ENCODE measurements at regions not wholly inside any gene's neighbourhood (a gene's known extent, or its start where the extent isn't known, plus 50 kb on each side); places are given as distances from the start of the nearest gene placed in this dataset.

DNA sequence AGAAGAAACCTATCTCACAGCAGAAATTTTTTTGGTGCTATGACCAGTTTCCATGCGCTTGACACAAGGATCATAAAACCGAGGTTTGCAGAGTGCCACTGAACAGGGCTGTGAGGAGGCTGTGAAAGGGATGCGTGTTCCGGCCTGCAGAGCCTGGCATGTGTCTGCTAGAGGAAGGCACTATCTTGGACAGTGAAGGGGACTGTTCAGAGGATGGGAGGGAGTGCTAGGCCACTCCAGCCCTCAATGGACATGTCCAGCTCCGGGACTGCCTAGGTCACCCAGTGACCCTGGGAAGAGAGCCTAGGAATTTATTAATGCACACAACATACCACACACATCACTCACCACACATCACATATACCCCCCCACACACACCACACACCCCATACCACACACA, 275.9 kb downstream of the GADD45G start:
- no peak for TF ChIP-seq POLR2A (IDR thresholded peaks at IDR 0.05; ENCODE audit: low read length)
- TF ChIP-seq GATA1 (IDR thresholded peaks at IDR 0.05; ENCODE audit: low read depth, low read length): no peak
